Uterus (tissue), 2 donors: ENCODE measurements at regions not wholly inside any gene's neighbourhood (a gene's known extent, or its start where the extent isn't known, plus 50 kb on each side); places are given as distances from the start of the nearest gene placed in this dataset.

Experiments
- CTCF ChIP-seq, 4 experiments: fragments of 200-600 bp in 2 of 4; fragments of 450-650 bp in 2 of 4; sonication (generic) in 2 of 4; IDR thresholded peaks; one replicate each; pipeline ENCODE4 v1.5.1; 2016 to 2019; ENCODE audit warnings: antibody characterized with exemption in 4 of 4, mild to moderate bottlenecking in 2 of 4, moderate library complexity in 1 of 4
- POLR2A ChIP-seq, 2 donors: fragments of 450-650 bp; IDR thresholded peaks; one replicate each; pipeline ENCODE4 v1.6.1; 2016; ENCODE audit warnings: antibody characterized with exemption in 2 of 2, mild to moderate bottlenecking in 1 of 2, moderate library complexity in 1 of 2

GRCh38 chr4:149881744-149882143 is 66.1 kb upstream of the IQCM start:
- TF ChIP-seq CTCF (IDR thresholded peaks at IDR 0.05) (no peak), POLR2A (IDR thresholded peaks at IDR 0.05) (no peak)
